GM18909 (cell line): ENCODE measurements at regions not wholly inside any gene's neighbourhood (a gene's known extent, or its start where the extent isn't known, plus 50 kb on each side); places are given as distances from the start of the nearest gene placed in this dataset.
A peak's percentile ranks its signal among the peaks of the same experiment; 100 is the strongest.

ENCODE experiments used
- ATAC-seq: cut with Tn5 transposase; IDR thresholded peaks from one replicate; pipeline ENCODE4 v1.9.1; 2021; ENCODE audit warnings: mild to moderate bottlenecking; ENCODE audit not compliant: unreplicated experiment, poor library complexity

GRCh38 chr9:660227-660626 is 181.3 kb upstream of the DMRT1 start:
- ATAC-seq = peak; percentile 63

DNA sequence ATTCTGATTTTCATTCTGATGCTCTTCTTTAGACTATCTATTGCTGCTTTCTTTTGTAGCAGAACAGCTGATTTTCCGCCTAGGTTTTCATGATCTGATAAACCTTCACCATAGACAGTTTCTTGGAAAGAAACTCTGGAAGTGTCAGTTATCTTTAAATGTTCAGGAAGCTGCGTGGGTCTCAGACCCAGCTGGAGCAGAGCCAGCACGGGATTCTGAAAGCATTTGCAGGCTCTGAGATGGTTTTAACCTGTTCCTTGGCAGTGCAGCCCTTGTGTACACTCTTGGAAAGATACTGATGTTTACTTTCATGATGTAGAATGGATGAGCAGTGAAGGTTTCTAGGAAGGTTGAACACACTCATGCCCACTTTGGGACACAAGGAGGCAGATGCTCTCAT is 178.0 kb upstream of the DMRT1 start:
- no peak for ATAC-seq

DNA sequence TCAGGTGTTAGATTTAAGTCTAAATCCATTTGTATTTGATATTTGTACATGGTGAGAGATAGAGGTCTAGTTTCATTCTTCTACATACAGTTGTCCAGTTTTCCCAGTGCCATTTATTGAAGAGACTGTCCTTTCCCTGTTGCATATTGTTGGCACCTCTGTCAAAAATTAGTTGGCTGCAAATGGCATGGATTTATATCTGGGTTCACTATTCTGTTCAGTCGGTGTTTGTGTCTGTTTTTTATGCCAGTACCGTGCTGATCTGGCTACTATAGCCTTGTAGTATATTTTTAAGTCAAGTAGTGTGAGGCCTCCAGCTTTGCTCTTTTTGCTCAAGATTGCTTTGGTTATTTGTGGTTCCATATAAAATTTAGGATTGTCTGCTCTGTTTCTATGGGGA is 176.2 kb upstream of the DMRT1 start:
- no peak for ATAC-seq

GRCh38 chr9:671997-672396 is 169.5 kb upstream of the DMRT1 start:
- ATAC-seq = no peak

GRCh38 chr9:672851-673250 is 168.6 kb upstream of the DMRT1 start:
- ATAC-seq = no peak

DNA sequence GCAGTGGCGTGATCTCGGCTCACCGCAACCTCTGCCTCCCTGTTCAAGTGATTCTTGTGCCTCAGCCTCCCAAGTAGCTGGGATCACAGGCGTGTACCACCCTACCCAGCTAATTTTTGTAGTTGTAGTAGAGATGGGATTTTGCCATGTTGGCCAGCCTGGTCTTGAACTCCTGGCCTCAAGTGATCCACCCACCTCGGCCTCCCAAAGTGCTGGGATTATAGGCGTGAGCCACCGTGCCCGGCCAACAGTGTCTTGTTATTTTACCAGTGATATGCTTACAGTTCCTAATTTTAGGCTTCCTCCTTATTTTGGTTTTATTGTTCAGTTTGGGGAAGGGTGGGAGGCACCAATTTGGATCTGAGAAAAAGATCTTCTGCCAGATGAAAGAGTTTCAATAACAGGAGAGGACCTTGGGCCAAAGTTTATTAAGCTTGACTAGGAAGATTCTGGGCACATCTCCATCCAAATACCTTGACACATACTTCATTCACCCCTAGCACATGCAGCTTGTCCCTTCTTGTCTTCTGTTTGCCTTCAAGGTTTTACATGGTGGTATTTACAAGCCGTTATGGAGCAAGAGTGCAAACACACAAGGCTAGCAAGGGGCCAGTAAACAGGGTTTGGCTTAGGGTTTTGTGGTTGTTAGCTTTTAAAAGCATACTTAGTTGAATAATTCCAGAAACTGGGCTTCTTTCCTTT is 168.1 kb upstream of the DMRT1 start:
- ATAC-seq = no peak

DNA sequence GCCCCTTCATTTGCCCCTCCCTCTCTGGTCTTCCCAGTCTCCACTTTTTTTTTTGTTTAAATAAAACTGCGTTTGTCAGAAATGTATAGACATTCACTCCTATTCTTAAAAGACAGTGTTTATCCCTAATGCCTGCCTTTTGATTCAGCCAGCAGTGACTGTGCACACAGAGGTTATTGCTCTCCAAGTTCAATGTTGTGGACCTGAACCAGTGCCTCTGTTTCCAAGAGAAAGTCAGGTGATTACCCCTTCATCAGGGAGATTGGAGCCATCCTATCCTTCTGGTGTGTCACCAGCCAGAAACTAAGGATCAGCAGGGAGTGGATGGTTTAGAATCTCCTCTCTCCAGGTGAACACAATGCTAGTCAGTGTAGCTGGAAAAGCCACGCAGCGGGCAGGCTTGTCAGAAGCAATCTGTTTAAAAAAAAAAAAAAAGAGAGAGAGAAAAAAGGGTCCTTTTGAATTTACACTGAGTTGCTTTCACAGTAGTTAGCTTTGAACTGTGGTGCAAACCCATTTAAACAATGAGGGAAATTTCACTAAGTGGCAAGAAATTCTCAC is 167.5 kb upstream of the DMRT1 start:
- no peak for ATAC-seq

GRCh38 chr9:675697-676370 is 165.7 kb upstream of the DMRT1 start:
- ATAC-seq = no peak

DNA sequence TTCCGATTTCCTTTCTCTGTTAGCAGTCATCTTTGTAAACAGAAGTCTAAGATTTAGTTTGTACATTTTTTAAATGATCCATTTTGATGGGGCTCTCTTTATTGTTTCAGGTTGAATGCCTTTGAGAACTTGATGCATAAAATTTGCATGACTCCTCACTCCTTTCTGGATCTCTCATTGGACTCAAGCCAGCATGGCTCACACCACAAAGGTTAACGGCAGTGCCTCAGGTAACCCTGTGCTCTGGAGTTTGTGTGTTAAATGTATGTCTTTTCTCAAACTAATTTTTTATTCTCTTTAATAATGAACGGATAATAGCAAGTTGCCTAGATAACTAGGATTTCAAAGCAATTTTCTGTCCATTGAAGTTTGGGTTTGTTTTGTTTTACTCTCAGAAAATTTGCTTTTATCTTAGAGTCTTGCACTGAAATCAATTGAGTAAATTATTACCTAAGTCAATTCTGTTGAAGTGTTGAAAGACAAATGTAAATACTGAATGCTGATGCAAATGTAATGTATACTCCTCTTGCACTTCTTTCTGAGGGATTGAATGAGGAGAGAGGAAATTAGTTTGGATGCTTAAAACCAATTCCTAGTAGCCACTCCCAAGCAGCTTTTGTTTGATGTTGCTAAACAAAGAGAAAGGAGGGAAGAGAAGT is 164.6 kb upstream of the DMRT1 start:
- no peak for ATAC-seq

DNA sequence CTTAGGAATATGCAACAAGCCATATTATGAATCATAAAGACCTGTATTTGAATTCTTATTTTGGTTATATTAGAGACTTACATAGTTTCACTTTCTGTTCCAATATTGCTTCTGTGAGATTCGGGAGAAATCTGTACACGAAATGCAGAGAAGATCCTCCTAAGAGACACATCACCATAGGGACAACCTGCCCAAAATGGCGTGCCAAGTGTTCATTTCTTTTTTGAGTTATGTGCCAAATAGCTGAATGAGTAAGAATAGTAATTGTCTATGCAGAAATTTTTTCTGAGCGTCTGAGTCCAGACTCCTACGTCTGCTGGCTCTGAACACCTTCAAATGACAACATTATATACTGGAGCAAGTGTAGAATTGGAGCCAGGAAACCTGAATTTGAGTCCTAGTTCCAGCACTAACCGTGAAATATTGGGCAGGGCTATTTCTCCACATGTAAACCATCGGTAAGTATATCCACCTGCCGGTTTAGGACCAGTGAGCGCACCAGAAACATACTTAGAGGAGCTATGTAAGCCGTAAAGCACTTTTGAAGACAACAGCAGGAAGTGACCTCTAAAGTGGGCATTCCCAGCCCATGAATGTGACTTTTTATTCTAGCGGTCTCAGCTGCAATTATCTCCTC is 163.9 kb upstream of the DMRT1 start:
- no peak for ATAC-seq

- ATAC-seq = no peak
Measured at GRCh38 chr9:678897-679296, 162.6 kb upstream of the DMRT1 start.

DNA sequence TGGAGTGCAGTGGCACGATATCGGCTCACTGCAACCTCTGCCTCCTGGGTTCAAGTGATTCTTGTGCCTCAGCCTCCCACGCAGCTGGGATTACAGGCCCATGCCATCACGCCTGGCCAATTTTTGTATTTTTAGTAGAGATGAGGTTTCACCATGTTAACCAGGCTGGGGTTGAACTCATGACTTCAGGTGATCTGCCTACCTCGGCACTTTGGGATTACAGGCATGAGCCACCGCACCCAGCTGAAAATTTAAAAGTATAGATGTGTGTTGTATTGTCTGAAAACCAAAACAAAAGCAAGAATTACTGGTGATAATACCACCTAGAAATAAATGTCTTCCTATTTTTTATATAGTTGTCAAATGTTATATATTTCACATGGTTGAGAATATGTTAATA is 162.0 kb upstream of the DMRT1 start:
- ATAC-seq = no peak

- no peak for ATAC-seq
Measured at GRCh38 chr9:680106-680505, 161.4 kb upstream of the DMRT1 start.

- no peak for ATAC-seq
Measured at GRCh38 chr9:682633-683508, 158.6 kb upstream of the DMRT1 start.

- no peak for ATAC-seq
Measured at GRCh38 chr9:683509-684021, 157.9 kb upstream of the DMRT1 start.

- ATAC-seq = no peak
Measured at GRCh38 chr9:684054-684890, 157.2 kb upstream of the DMRT1 start.

DNA sequence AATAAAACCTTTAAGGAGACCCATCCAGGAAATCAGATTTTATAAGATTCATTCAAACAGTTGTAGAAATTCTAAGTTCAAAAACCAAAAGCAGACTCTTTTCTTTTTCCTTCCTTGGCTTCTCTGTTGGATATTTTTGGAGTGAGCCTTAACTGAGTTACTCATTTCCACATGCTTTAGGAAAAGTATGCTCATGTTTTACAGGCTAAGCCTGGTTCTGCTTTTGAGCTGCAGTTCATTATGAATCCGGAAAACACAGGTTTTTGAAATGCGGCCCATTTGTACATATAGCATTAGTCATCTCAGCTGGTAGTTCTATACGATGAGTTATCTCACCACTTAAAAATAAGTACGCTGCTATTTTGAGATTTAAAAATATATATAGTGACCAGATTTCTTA is 156.6 kb upstream of the DMRT1 start:
- no peak for ATAC-seq

DNA sequence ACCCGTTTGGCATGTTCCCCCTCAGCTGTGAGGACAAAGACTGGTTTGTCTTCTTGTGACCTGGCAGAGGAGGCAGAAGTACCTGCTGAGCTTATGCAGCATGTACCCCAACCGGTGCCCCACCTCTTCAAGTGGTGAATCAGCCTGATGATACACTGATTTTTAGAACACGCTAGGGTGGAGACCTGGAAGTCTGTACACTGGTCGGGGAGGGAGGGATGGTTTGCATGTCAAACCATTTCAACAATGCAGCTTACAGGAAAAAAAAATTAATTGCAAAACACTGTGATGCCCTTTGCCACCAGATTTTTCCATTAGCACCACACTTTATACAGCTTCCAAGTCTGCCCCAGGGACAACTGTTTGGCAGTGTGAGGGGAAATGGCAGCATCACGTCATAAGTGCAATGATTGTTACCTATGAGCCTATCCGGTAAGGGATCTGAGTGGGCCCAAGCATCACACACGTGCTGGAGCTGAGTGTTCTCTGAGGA is 155.1 kb upstream of the DMRT1 start:
- ATAC-seq = no peak
